ENCODE measurements at regions not wholly inside any gene's neighbourhood (a gene's known extent, or its start where the extent isn't known, plus 50 kb on each side); places are given as distances from the start of the nearest gene placed in this dataset.

- no peak for DNase-seq (ENCODE audit: low read depth)
Measured at GRCh38 chr6:139923964-139924475, 549.6 kb upstream of the CITED2 start.

- no peak for DNase-seq (ENCODE audit: low read depth)
Measured at GRCh38 chr6:139922236-139922635, 547.8 kb upstream of the CITED2 start.

GRCh38 chr6:139920776-139921100 is 546.3 kb upstream of the CITED2 start:
- no peak for DNase-seq (ENCODE audit: low read depth)

- DNase-seq (ENCODE audit: low read depth): no peak
Measured at GRCh38 chr6:139920027-139920775, 545.8 kb upstream of the CITED2 start.

GRCh38 chr6:139919107-139920026 is 544.9 kb upstream of the CITED2 start:
- DNase-seq (ENCODE audit: low read depth): no peak

GRCh38 chr6:139917951-139918630 is 543.6 kb upstream of the CITED2 start:
- DNase-seq (ENCODE audit: low read depth): peak; percentile 11

- no peak for DNase-seq (ENCODE audit: low read depth)
Measured at GRCh38 chr6:139914910-139915309, 540.5 kb upstream of the CITED2 start.

- DNase-seq (ENCODE audit: low read depth): no peak
Measured at GRCh38 chr6:139912735-139913400, 538.4 kb upstream of the CITED2 start.

GRCh38 chr6:139909992-139910391 is 535.5 kb upstream of the CITED2 start:
- no peak for DNase-seq (ENCODE audit: low read depth)

GRCh38 chr6:139905404-139906052 is 531.1 kb upstream of the CITED2 start:
- DNase-seq (ENCODE audit: low read depth): no peak

GRCh38 chr6:139904568-139904967 is 530.1 kb upstream of the CITED2 start:
- DNase-seq (ENCODE audit: low read depth): no peak

- no peak for DNase-seq (ENCODE audit: low read depth)
Measured at GRCh38 chr6:139904158-139904533, 529.7 kb upstream of the CITED2 start.

- DNase-seq (ENCODE audit: low read depth): no peak
Measured at GRCh38 chr6:139903411-139904157, 529.1 kb upstream of the CITED2 start.

GRCh38 chr6:139895205-139895793 is 520.9 kb upstream of the CITED2 start:
- no peak for DNase-seq (ENCODE audit: low read depth)

GRCh38 chr6:139894271-139894670 is 519.8 kb upstream of the CITED2 start:
- no peak for DNase-seq (ENCODE audit: low read depth)

- no peak for DNase-seq (ENCODE audit: low read depth)
Measured at GRCh38 chr6:139891471-139891870, 517.0 kb upstream of the CITED2 start.

- DNase-seq (ENCODE audit: low read depth): no peak
Measured at GRCh38 chr6:139888681-139889122, 514.3 kb upstream of the CITED2 start.

- no peak for DNase-seq (ENCODE audit: low read depth)
Measured at GRCh38 chr6:139887275-139887674, 512.8 kb upstream of the CITED2 start.

GRCh38 chr6:139886396-139886795 is 511.9 kb upstream of the CITED2 start:
- no peak for DNase-seq (ENCODE audit: low read depth)

GRCh38 chr6:139885909-139886308 is 511.5 kb upstream of the CITED2 start:
- no peak for DNase-seq (ENCODE audit: low read depth)
